IMR-90 (cell line): ENCODE measurements at regions not wholly inside any gene's neighbourhood (a gene's known extent, or its start where the extent isn't known, plus 50 kb on each side); places are given as distances from the start of the nearest gene placed in this dataset.

Source experiments
- ATAC-seq: fragments of 200-7000 bp; cut with Tn5 transposase; 2 replicates; pipeline ENCODE4 v1.9.1; 2020; ENCODE audit warnings: low read depth, mild to moderate bottlenecking, moderate library complexity
- BruUV-seq: library from RNA; stranded (reverse); fragments of 400-500 nt; replicated peaks from 2 replicates; lab custom pipeline; 2021; lab: Mats Ljungman, UMichigan
- CTCF ChIA-PET: fragments of 300-600 bp; formaldehyde crosslinking; extraction: SDS; loops from one replicate; lab custom pipeline; 2021; ENCODE audit warnings: antibody characterized with exemption; lab: Yijun Ruan, JAX
- POLR2A ChIA-PET: fragments of 300-600 bp; sonication (Branson Sonifier 250); formaldehyde crosslinking; loops from one replicate; lab custom pipeline; 2022; ENCODE audit warnings: antibody characterized with exemption; ENCODE audit not compliant: unreplicated experiment; lab: Charles Lee
- DNase-seq: peaks from one replicate; pipeline ENCODE4 v3.0.0; 2013
- H2AFZ ChIP-seq: replicated peaks from 2 replicates; pipeline ENCODE3; 2013; ENCODE audit warnings: low read length, mild to moderate bottlenecking; ENCODE audit not compliant: poor library complexity
- H2AK5ac ChIP-seq: 2 replicates; pipeline ENCODE4 v1.6.1; 2013; ENCODE audit warnings: low read depth, low read length, inconsistent platforms
- H2AK9ac ChIP-seq: replicated peaks from 2 replicates; pipeline ENCODE3; 2013; ENCODE audit warnings: mild to moderate bottlenecking, low read depth, low read length, moderate library complexity; ENCODE audit not compliant: poor library complexity
- H2BK120ac ChIP-seq: 2 replicates; pipeline ENCODE4 v1.6.1; 2013; ENCODE audit warnings: low read depth, low read length, inconsistent platforms
- H2BK15ac ChIP-seq: 3 replicates; pipeline ENCODE4 v1.6.1; 2013; ENCODE audit warnings: low read depth, low read length, inconsistent platforms
- H2BK20ac ChIP-seq: 2 replicates; pipeline ENCODE4 v1.6.1; 2013; ENCODE audit warnings: low read depth, mild to moderate bottlenecking, inconsistent platforms, low read length, moderate library complexity
- H2BK5ac ChIP-seq: 2 replicates; pipeline ENCODE4 v1.6.1; 2013; ENCODE audit warnings: mild to moderate bottlenecking, low read depth, low read length, inconsistent platforms; ENCODE audit not compliant: poor library complexity, severe bottlenecking
- H3K14ac ChIP-seq: replicated peaks from 2 replicates; pipeline ENCODE4 v1.6.1; 2013; ENCODE audit warnings: low read depth, low read length, inconsistent platforms
- H3K18ac ChIP-seq: 2 replicates; pipeline ENCODE4 v1.6.1; 2013; ENCODE audit warnings: low read depth, low read length, control low read depth
- H3K23ac ChIP-seq: 2 replicates; pipeline ENCODE4 v1.6.1; 2013; ENCODE audit warnings: low read depth, low read length, inconsistent platforms
- H3K27ac ChIP-seq: 2 replicates; pipeline ENCODE4 v1.5.1; 2013; ENCODE audit warnings: mild to moderate bottlenecking, control low read depth, low read length; ENCODE audit not compliant: insufficient read depth
- H3K27me3 ChIP-seq: 2 replicates; pipeline ENCODE4 v1.6.1; 2013; ENCODE audit warnings: low read length; ENCODE audit not compliant: control insufficient read depth, insufficient read depth
- H3K36me3 ChIP-seq: 2 replicates; pipeline ENCODE4 v1.6.1; 2013; ENCODE audit warnings: low read length, mixed read lengths; ENCODE audit not compliant: control insufficient read depth, insufficient read depth
- H3K4ac ChIP-seq: 2 replicates; pipeline ENCODE4 v1.6.1; 2013; ENCODE audit warnings: low read depth, low read length, inconsistent platforms
- H3K4me1 ChIP-seq: 2 replicates; pipeline ENCODE4 v1.6.1; 2013; ENCODE audit warnings: low read length, mixed read lengths; ENCODE audit not compliant: control insufficient read depth, insufficient read depth
- H3K4me2 ChIP-seq: 2 replicates; pipeline ENCODE4 v1.6.1; 2013; ENCODE audit warnings: low read depth, mild to moderate bottlenecking, control low read depth, low read length, moderate library complexity
- H3K4me3 ChIP-seq: 2 replicates; pipeline ENCODE4 v1.5.1; 2013; ENCODE audit warnings: low read depth, mild to moderate bottlenecking, control low read depth, low read length, moderate library complexity; ENCODE audit not compliant: insufficient read depth
- H3K56ac ChIP-seq: 2 replicates; pipeline ENCODE4 v1.6.1; 2013; ENCODE audit warnings: low read length, inconsistent platforms; ENCODE audit not compliant: insufficient read depth; ENCODE audit errors: extremely low read depth
- H3K79me1 ChIP-seq, 2 experiments: 2 replicates each; pipeline ENCODE4 v1.6.1; 2013; ENCODE audit warnings: low read length in 2 of 2, inconsistent platforms in 1 of 2, low read depth in 1 of 2
- H3K9ac ChIP-seq: 2 replicates; pipeline ENCODE4 v1.6.1; 2013; ENCODE audit warnings: low read depth, low read length, control low read depth
- H3K9me1 ChIP-seq: 2 replicates; pipeline ENCODE4 v1.6.1; 2013; ENCODE audit warnings: low read length, inconsistent platforms; ENCODE audit not compliant: insufficient read depth
- H3K9me3 ChIP-seq: 2 replicates; pipeline ENCODE4 v1.6.1; 2013; ENCODE audit warnings: low read length; ENCODE audit not compliant: control insufficient read depth, insufficient read depth
- H4K20me1 ChIP-seq: 2 replicates; pipeline ENCODE4 v1.6.1; 2013; ENCODE audit warnings: low read length, inconsistent platforms; ENCODE audit not compliant: insufficient read depth
- H4K5ac ChIP-seq: 2 replicates; pipeline ENCODE4 v1.6.1; 2013; ENCODE audit warnings: mild to moderate bottlenecking, low read depth, low read length, control low read depth
- H4K8ac ChIP-seq, 2 experiments: 2 replicates each; pipeline ENCODE4 v1.6.1; 2013; ENCODE audit warnings: low read depth in 2 of 2, low read length in 2 of 2, control low read depth in 1 of 2, inconsistent platforms in 1 of 2
- H4K91ac ChIP-seq: 2 replicates; pipeline ENCODE4 v1.6.1; 2013; ENCODE audit warnings: low read depth, low read length, inconsistent platforms; ENCODE audit not compliant: insufficient read depth
- BHLHE40 ChIP-seq: fragments of 150-350 bp; IDR thresholded peaks from 2 replicates; pipeline ENCODE4 v1.6.1; 2016; ENCODE audit warnings: mild to moderate bottlenecking, low read depth, low read length
- CEBPB ChIP-seq: IDR thresholded peaks from 2 replicates; pipeline ENCODE4 v1.6.1; 2012; ENCODE audit warnings: low read depth, low read length, improper control_type of control experiment
- CHD1 ChIP-seq: IDR thresholded peaks from 2 replicates; pipeline ENCODE4 v1.6.1; 2012; ENCODE audit warnings: low read depth, low read length, improper control_type of control experiment
- CTCF ChIP-seq: conservative IDR thresholded peaks from 2 replicates; pipeline ENCODE4 v1.5.1; 2012; ENCODE audit warnings: mild to moderate bottlenecking, low read depth, low read length, improper control_type of control experiment
- ELK1 ChIP-seq: fragments of 150-350 bp; IDR thresholded peaks from 2 replicates; pipeline ENCODE4 v1.6.1; 2016; ENCODE audit warnings: low read depth, mild to moderate bottlenecking, low read length, moderate library complexity, borderline replicate concordance
- MAFK ChIP-seq: IDR thresholded peaks from 2 replicates; pipeline ENCODE4 v1.6.1; 2012; ENCODE audit warnings: low read depth, low read length, improper control_type of control experiment
- MAZ ChIP-seq: IDR thresholded peaks from 2 replicates; pipeline ENCODE4 v1.6.1; 2012; ENCODE audit warnings: low read depth, mild to moderate bottlenecking, low read length, improper control_type of control experiment, moderate library complexity, borderline replicate concordance
- MXI1 ChIP-seq: IDR thresholded peaks from 2 replicates; pipeline ENCODE4 v1.6.1; 2012; ENCODE audit warnings: low read depth, mild to moderate bottlenecking, low read length, moderate library complexity, borderline replicate concordance
- NFE2L2 ChIP-seq: fragments of 150-350 bp; IDR thresholded peaks from 2 replicates; pipeline ENCODE4 v1.6.1; 2016; ENCODE audit warnings: low read depth, mild to moderate bottlenecking, low read length
- POLR2A ChIP-seq: IDR thresholded peaks from 2 replicates; pipeline ENCODE4 v1.6.1; 2012; ENCODE audit warnings: mild to moderate bottlenecking, low read depth, low read length
- RAD21 ChIP-seq: IDR thresholded peaks from 2 replicates; pipeline ENCODE4 v1.6.1; 2012; ENCODE audit warnings: low read length, improper control_type of control experiment
- RCOR1 ChIP-seq: IDR thresholded peaks from 2 replicates; pipeline ENCODE4 v1.6.1; 2012; ENCODE audit warnings: mild to moderate bottlenecking, low read length, improper control_type of control experiment; ENCODE audit not compliant: insufficient replicate concordance
- SMC3 ChIP-seq: fragments of 150-350 bp; IDR thresholded peaks from 2 replicates; pipeline ENCODE4 v1.6.1; 2016; ENCODE audit warnings: low read depth, mild to moderate bottlenecking, antibody characterized with exemption, low read length, moderate library complexity
- USF2 ChIP-seq: fragments of 150-350 bp; IDR thresholded peaks from 2 replicates; pipeline ENCODE4 v1.6.1; 2017; ENCODE audit warnings: mild to moderate bottlenecking, antibody characterized with exemption, low read length, low read depth
- WGBS, 2 experiments: methylation state at CpG; one replicate each; pipeline versions ENCODE4 v1.1.5 to v1.1.7; 2013; ENCODE audit warnings: missing lambda C conversion rate in 2 of 2; ENCODE audit not compliant: insufficient read length in 1 of 2; ENCODE audit errors: extremely low coverage in 2 of 2; 5-methylcytosine and 5-hydroxymethylcytosine counted together
- dilution Hi-C: fragments of 300-500 bp; cut with HindIII; formaldehyde crosslinking; loops from one replicate; pipeline ENCODE4 v1.14.3; 2018; ENCODE audit warnings: low sequenced_read_pairs; ENCODE audit not compliant: unreplicated experiment
- in situ Hi-C: fragments of 300-500 bp; cut with MboI; formaldehyde crosslinking; loops from 3 replicates; pipeline ENCODE4 v1.14.3; 2019; ENCODE audit warnings: low sequenced_read_pairs, inconsistent platforms, mixed read lengths
- intact Hi-C: fragments of 100-400 bp; cut with micrococcal nuclease; formaldehyde crosslinking; loops from 2 replicates; pipeline ENCODE4 v1.10.0; 2022

GRCh38 chr2:104448661-104449440 lies 405.1 kb upstream of the POU3F3 start:
- Histone ChIP-seq H3K9ac (no peak overlapping the region), H2AK5ac (no peak overlapping the region), H3K79me1 (no peaks in the 10 kb centered on the region), H3K4me1 (no peaks in the 10 kb centered on the region), H4K8ac (no peak overlapping the region), H3K4me2 (no peak overlapping the region), H3K18ac (no peak overlapping the region), H3K27me3 (no peaks in the 10 kb centered on the region), H2BK20ac (no peak overlapping the region), H3K9me1 (no peaks in the 10 kb centered on the region), H3K56ac (no peak overlapping the region), H2BK5ac (no peak overlapping the region), H3K9me3 (peaks cover 8% of the 10 kb centered on the region), H2BK120ac (no peak overlapping the region), H3K4ac (no peak overlapping the region), H4K5ac (no peak overlapping the region), H3K27ac (no peak overlapping the region), H3K36me3 (no peaks in the 10 kb centered on the region), H3K23ac (no peak overlapping the region), H2AFZ (no peak overlapping the region), H4K91ac (no peak overlapping the region), H3K14ac (no peak overlapping the region), H2BK15ac (no peak overlapping the region), H4K20me1 (no peaks in the 10 kb centered on the region), H3K4me3 (no peak overlapping the region), H2AK9ac (no peak overlapping the region)
- CTCF ChIA-PET, result no interaction called here
- no TSS peak for BruUV-seq
- intact Hi-C loops, result no loop called here
- ATAC-seq (no peak), DNase-seq (no peak)
- in situ Hi-C loops, result no loop called here
- POLR2A ChIA-PET, result no interaction called here
- no CpG with 5 or more reads among the region's 5 CpGs for WGBS, 2 experiments
- dilution Hi-C loops, result no loop called here
- TF ChIP-seq USF2 (no peak), CEBPB (no peak), MAZ (no peak), CHD1 (no peak), ELK1 (no peak), RAD21 (no peak), BHLHE40 (no peak), CTCF (no peak), NFE2L2 (no peak), MXI1 (no peak), RCOR1 (no peak), SMC3 (no peak), POLR2A (no peak), MAFK (no peak)
